GM19452 (cell line): ENCODE measurements at regions not wholly inside any gene's neighbourhood (a gene's known extent, or its start where the extent isn't known, plus 50 kb on each side); places are given as distances from the start of the nearest gene placed in this dataset.
"Not testable (repeated sequence)": the region's sequence is repeated elsewhere in the genome, so short reads cannot be mapped to it uniquely, and the experiment has no call there.

ENCODE experiments used
- ATAC-seq: cut with Tn5 transposase; IDR thresholded peaks from one replicate; pipeline ENCODE4 v1.9.1; 2021; ENCODE audit not compliant: unreplicated experiment

DNA sequence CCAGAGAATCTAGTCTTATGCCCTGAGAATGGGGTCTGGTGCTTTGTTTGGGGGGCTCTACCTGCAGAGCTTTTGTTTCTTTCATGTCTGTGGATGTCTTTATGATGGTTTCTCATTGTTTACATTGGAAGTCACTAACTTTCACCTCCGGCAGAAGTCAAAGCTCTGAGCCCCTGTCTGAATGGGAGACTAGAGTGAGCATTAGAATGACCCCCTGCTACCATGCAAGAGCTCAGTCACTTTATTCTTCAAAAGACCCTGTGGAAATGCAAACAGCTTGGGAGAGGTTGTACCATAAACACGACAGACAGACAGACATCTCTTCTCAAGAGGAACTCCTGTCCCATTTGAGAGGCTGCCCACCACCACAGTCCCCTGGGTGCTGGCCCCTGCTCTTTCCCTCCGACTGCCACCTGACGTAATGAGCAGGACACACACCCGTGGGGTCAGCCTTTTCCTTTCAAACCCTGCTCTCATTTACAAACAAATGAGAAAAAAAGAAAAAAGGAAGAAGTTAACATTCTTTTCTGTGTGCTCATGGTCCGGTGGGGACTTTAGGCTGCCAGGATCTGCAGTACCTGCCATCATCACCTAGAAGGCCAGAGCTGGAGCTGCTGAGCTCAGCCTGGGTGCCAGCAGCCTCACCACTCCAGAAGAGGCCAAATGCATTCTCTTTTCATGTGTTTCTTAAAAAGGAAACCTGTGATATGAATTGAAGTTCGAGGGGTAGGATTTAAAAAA, 91.6 kb downstream of the FZD1 start:
- ATAC-seq: no peak

DNA sequence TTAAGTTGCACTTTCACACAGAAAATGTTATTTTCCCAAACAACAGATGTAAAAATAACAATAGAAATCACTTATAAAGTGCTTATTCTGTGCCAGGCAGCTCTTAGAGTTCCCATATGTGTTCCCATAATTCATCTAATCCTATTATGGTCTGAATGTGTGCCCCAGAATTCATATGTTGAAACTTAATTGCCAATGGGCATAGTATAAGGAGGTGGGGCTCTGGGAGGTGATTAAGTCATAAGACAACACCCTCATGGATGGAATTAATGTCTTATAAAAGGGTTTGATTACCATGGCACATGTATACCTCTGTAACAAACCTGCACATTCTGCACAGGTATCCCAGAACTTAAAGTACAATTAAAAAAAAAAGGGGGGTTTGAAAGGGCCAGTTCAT, 92.7 kb downstream of the FZD1 start:
- no peak for ATAC-seq

DNA sequence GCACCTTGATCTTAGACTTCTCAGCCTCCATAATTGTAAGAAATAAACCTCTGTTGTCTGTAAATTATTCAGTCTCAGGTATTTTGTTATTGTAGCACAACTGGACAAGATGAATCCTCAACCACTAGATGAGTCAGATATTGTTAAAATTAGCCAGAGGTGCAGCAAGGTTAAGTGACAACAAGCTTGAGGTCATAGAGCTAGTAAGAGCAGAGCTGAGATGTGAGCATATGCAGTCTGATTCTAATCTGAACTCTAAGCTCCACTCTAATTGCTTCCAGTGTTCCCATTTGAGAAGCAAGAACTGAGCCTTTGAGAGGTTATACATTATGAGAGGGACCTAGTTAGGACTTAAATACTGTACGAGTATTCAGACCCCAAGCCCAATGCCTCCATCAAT, 93.1 kb downstream of the FZD1 start:
- no peak for ATAC-seq

DNA sequence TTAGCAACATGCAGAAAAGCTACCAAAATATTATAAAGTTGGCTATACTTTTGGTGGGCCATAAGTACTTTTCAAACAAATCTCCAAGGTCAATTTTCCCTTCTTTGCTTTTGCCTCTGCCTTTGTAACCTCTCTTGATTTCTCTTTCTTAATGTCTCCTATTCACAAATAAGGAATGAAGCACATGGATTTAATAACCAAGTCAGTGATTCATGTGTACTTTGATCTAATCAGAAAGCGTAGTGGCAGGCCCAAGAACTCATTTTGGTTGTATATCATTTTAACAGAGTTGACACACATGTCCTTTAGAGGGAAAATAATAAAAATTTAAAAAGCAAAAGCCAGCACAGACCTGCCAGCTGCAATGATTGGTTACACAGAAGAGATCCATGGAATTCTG, 93.7 kb downstream of the FZD1 start:
- no peak for ATAC-seq

DNA sequence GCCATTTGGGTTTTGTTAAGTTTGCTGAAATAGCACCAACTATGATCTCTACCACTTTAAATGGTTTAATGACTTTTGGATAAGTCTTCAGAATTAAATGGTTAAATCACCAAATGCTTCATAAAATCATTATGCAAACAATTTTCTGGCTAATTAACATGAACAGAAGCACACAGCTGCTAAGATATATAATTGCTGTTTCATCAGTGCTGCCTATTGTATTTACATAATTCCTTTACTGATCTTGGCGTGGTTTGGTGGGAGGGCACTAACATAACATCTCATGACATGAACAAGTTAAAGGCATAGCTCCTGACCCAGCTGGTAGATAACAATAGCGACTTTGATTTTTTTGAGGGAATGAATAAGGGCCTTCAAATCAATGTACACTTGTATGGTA, 94.1 kb downstream of the FZD1 start:
- ATAC-seq: no peak

DNA sequence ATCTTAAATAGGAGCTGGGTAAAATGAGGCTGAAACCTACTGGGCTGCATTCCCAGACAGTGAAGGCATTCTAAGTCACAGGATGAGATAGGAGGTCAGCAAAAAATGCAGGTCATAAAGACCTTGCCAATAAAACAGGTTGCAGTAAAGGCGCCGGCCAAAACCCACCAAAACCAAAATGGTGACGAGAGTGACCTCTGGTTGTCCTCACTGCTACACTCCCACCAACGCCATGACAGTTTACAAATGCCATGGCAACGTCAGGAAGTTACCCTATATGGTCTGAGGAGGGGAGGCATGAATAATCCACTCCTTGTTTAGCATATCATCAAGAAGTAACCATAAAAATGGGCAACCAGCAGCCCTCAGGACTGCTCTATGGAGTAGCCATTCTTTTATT, 100.9 kb downstream of the FZD1 start:
- ATAC-seq: not testable (repeated sequence)

DNA sequence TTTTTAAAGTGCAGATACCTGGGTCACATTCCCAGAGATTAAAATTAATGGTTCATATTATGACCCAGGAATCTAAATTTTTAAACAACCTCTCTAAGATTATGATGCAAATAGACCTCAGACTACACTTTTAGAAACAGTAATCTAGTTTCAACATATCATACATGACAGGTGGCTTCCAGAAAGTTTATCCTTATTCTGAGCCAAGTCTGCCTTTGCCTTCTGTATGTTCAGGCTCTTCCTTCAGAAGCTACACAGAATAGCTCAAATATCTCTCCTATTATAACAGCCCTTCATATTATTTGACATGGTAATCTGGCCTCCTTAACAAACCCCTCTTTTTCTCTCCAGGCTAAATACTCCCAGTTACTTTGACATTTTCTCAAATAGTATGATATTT, 101.9 kb downstream of the FZD1 start:
- ATAC-seq: no peak

DNA sequence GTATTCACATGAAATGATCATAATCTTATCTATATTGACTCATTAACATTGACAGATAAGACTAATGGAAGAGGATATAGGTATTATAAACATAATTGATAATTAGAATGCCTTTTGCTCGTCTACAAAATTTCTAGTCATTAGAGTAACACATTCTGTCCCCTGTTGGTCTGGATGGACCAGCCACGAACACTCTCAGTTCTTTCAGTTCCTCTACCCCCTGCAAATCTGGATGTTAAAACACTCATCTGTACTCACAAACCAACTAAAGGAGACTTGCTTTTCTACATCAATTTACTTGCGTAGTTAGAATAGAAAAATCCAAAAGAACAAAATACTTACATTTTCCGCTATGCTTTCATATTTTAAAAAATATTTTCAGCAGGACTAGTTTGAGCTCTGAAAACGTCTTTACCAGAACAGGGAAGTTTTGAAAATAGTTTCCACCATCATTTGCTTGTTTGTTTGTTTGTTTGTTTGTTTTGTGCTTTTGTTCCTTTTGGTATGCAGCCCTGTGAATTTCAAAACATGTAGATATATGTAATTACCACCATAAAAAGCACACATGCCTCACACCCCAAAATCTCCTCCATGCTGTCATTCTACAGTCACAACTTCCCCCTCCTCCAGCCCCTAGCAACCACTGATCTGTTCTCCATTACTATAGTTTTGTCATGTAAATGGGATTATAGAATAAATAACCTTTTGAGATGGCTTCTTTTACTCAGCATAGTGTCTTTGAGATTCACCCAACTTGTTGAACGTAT, 103.8 kb downstream of the FZD1 start:
- no peak for ATAC-seq

DNA sequence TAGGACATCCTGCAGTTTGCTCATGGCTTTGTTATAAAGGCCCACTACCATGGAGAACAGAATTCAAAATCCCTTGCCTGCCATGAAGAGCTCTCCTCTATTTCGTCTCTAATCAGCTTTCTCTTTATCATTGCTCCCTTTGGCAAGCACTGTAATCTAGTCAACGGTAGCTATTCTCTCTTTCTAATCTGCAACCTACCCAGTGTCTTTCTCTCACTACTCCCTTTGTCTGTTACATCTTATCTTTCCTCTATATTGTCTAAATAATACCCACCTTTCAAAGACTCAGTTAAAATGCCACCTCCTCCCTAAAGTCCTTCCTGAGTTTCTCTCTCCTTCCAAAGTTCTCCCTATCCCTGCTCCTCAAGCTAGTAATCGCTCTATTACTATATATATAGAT, 108.1 kb downstream of the FZD1 start:
- no peak for ATAC-seq

DNA sequence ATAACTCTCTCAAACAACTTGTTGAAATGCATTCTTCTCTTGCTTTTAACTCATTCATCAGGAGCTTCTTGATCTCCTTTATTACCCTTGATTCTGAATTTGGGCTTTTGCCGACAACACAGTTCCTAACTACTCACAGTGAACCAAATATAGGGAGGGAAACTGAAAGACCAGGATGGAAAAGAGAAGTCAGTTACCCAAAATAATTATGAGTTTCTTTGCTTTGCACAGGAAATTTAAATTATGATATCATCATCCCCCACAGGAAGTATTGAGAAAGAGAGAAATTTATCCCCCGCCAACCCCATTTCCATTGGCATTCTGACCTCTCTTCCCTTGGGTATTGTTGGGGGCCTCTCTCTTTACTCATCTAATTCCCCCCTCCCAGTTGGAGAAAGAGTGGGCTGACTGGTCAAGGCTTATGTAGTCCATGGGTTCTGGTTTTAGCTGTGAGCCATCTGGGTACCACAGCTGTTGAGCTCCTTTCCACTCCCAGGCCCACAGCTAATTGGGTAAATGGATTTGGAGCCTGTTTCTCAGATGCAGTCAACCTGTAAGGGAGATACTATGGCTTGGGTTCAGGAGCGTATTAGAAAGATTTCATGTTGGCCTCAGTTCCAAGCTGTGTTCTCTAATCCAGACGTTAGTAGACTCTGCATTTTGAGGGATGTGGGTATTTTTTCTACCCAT, 109.0 kb downstream of the FZD1 start:
- ATAC-seq: no peak

DNA sequence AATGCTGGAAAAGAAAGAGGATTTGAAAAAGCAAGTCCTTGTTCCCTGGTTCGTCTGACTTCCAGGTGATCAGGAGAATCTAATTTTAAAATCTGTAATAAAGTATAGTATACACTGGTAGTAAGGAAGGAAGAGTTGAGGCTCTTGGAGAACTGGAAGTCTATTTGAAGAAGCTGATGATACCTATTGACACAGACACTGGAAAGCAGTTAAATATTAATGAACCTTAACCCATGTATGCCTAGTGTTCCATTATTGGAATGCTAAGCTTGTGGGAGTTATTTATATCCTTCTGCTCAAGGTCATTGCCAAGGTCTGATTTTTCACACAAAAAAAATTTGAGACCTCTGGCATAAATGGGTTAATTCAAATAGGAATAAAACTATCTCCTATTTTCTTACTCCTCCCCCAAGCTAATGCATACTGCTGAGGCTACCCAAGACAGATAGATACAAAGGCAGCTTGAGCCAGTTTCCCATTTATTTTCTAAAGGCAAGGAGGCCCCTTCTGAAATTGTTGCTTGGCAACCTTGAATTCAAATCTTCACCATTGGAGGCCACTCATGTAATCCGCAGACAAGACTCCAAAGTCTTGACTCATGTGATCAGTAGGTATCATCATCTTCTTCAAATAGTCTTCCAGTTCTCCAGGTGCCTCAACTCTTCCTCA, 110.2 kb downstream of the FZD1 start:
- ATAC-seq: no peak

DNA sequence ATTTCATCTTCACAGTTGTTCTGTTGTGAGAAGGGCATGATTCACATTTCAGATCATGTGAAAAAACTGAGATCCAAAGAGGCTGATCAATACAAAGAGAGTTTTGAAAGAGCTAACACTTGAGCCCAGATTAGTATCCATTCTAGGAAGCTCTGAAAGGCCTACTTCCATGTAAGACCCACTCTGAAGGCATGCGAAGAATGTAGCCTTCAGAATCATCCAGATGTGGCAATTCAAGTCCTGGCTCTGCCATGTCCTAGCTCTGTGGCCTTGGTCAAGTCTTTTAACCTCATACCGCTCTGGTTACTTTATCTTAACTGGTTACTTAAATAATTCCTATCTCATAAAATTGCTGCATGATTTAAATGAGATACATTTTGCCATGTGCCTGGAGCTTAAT, 111.1 kb downstream of the FZD1 start:
- no peak for ATAC-seq

DNA sequence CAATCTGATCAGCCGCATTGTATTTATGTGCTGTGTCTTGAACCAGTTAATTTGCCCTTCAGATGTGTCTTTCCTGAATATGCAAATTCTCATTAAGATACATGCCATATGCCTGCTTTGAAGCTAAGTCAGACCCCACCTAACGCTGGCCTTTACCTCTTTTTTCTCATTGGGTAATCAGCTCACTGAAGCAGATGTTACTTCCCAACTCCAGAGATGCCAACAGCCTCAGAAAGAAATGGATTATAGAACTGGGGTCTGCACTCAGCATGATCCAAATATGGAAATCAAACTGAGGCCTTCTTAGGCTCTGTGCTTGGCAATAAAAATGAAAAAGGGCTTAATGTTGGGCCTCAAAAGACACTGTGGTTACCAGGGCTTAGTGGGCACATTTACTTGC, 113.9 kb downstream of the FZD1 start:
- no peak for ATAC-seq

DNA sequence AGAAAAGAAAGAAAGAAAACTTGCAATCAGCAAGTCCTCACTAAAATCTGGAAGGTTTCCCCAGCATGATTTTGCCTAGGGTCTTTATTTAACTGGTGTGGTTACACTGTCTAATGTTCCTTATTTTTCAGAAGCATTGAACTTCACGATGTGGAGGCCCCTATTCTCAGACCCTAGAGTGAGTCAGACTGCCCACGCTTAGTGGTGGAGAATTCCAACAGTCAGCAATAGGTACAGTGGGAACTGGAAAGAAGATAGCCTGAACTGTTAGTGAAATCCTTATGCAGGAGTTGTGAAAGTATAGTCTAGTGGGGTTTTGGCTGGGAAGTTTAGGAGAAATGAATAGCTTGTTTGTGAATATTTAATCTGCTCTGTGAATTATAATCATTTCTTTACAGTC, 115.0 kb downstream of the FZD1 start:
- no peak for ATAC-seq

DNA sequence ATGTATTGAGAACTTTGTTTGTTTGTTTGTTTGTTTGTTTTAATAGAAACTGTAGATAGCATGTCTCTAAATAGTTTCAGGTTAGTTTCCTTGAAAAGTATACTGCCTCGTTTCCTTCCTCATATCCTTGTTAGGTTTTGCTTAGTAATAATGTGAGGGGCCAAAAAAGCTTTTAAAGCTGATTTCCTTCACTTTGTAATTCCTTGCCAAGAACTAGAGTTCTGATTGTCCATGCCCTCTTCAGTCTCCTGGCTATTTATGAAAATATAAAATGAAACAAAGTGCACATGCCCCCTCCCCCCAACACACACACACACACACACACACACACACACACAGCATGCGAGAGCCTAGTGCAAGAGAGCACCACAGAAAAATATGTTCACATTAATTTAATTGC, 115.8 kb downstream of the FZD1 start:
- no peak for ATAC-seq

DNA sequence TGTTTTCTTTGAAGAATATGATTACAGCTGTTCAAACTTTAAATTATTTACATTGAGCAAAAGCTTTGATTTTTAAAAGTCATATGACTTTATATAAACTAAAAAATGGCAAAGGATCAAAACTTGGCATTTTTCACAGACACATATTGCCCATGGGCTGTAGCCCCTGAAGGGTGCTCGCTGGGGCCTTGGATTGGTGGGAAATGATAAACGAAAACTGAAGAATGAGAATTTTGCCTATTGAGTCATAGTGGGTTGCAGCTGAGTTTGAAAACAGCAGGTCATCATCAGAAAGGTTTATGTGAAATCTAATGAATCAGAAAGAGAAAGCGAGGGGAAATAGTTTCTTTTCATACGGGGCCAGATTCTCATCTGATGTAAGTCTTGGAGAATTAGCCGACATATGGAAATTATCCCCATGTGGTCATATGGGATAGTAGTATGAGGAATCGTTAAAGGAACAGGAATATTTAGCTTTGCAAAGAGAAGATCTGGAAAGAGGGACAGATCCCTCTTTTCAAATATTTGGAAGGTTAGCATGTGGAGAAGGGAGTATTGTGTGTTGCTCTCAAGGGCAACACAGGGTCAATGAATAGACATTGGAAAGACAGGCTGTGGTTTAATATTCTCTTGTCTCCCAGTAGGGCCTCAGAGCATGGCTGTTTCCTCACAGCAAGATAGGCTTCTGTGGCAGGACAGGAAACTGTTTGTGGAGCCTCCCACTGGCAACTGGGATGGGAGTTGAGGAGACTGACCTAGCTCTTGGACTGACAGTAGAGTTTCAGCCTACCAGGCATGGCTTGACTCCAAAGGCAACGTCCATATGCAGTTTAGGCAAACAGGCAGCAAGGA, 119.0 kb downstream of the FZD1 start:
- ATAC-seq: no peak

DNA sequence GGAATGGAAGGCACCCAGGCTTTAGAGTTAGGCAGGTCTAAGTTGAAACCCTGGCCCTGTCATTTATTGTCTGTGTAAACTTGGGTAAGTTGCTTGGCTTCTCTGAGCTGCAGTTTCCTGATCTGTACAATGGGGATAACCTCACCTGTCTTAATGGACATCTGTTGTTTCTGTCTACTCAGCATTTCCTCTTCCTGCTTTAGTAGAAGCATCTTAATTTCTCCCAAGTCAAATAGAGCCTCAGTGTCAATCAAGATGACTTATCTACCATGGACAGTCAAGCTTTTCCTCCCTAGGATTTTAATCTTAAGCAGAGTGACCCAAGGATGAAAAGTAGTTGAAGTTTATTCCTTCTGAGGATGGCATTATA, 119.7 kb downstream of the FZD1 start:
- no peak for ATAC-seq

DNA sequence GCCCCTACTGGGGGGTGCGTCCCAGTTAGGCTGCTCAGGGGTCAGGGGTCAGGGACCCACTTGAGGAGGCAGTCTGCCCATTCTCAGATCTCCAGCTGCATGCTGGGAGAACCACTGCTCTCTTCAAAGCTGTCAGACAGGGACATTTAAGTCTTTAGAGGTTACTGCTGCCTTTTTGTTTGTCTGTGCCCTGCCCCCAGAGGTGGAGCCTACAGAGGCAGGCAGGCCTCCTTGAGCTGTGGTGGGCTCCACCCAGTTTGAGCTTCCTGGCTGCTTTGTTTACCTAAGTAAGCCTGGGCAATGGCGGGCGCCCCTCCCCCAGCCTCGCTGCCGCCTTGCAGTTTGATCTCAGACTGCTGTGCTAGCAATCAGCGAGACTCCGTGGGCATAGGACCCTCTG, 130.5 kb downstream of the FZD1 start:
- not testable (repeated sequence) for ATAC-seq

DNA sequence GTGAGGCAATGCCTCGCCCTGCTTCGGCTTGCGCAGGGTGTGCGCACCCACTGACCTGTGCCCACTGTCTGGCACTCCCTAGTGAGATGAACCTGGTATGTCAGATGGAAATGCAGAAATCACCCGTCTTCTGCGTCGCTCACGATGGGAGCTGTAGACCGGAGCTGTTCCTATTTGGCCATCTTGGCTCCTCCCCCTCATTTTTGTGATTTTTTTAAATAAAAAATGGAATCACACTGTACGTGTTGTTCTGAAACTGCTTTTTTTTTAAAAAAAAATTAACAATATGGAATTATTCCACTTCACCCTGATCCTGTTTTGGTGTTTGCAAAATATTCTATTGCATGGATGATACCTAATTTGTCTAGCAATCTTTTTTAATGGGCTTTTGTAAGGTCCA, 131.1 kb downstream of the FZD1 start:
- not testable (repeated sequence) for ATAC-seq

DNA sequence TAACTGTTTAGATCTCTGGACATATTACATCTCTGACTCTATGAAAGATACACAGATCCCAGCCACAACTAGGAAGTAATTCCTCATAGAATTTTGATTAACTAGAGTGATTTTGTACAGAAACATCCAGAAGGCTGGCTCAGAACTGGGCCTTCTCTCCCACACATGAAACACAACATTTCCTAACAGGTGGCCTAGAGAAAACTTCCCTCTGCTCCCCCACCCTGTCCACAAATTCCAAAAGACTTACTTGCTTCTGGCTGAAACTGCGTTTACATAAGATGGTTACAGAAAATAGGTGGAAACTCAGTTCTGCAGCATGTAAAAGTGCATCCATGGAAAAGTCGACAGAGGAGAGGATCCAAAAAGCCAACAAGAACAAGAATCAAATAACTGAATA, 132.9 kb downstream of the FZD1 start:
- ATAC-seq: no peak

DNA sequence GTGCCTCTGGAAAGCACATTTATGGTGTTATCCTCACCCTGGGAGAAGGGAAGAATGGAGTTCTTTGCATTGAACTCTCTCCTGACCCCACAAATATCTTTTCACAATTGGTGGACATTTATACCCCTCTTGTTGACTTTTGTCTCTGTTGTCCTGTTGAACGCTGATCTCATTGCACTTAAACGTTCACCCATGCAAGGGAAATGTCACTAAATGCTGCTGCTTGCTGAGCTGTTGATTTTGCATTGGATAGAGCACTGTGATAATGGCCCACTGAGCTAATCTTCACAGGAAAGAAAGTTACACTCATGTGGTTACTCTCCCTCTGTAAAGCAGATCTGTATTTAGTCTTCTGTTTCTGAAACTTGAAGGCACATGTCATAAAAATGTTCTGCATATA, 133.4 kb downstream of the FZD1 start:
- no peak for ATAC-seq
